Lower lobe of right lung (tissue), 2 donors: ENCODE measurements at regions not wholly inside any gene's neighbourhood (a gene's known extent, or its start where the extent isn't known, plus 50 kb on each side); places are given as distances from the start of the nearest gene placed in this dataset.
A peak's percentile ranks its signal among the peaks of the same experiment; 100 is the strongest.
"Not testable (repeated sequence)": the region's sequence is repeated elsewhere in the genome, so short reads cannot be mapped to it uniquely, and the experiment has no call there.

Experiments used
- ATAC-seq, 2 donors: fragments of 200-7000 bp; cut with Tn5 transposase; one replicate each; pipeline ENCODE4 v1.9.1; 2020 to 2022; ENCODE audit warnings: mild to moderate bottlenecking in 2 of 2, moderate library complexity in 2 of 2
- DNase-seq: peaks from one replicate; pipeline ENCODE4 v3.0.0-alpha.2; 2020
- H3K27ac ChIP-seq: fragments of 200-600 bp; one replicate; pipeline ENCODE4 v1.8.0; 2022
- H3K27me3 ChIP-seq: fragments of 200-600 bp; one replicate; pipeline ENCODE4 v1.8.0; 2022; ENCODE audit warnings: low read depth
- H3K36me3 ChIP-seq: fragments of 200-600 bp; one replicate; pipeline ENCODE4 v1.8.0; 2022; ENCODE audit warnings: mild to moderate bottlenecking
- H3K4me1 ChIP-seq: fragments of 200-600 bp; one replicate; pipeline ENCODE4 v1.8.0; 2022
- H3K4me3 ChIP-seq: fragments of 200-600 bp; one replicate; pipeline ENCODE4 v1.8.0; 2022; ENCODE audit warnings: mild to moderate bottlenecking
- H3K9me3 ChIP-seq: fragments of 200-600 bp; one replicate; pipeline ENCODE4 v1.8.0; 2022
- intact Hi-C: fragments of 100-400 bp; cut with DNase I; formaldehyde crosslinking; loops from one replicate; pipeline ENCODE4 v1.11.0; 2022
- TF ChIP-seq, protein P1 (sequence below): fragments of 200-600 bp; IDR thresholded peaks from one replicate; pipeline ENCODE4 v1.8.0; 2022; ENCODE audit warnings: antibody characterized with exemption, mild to moderate bottlenecking
- donor health status: DM: no; HTN: yes; CAD: no; lungs with severe emphysema.

DNA sequence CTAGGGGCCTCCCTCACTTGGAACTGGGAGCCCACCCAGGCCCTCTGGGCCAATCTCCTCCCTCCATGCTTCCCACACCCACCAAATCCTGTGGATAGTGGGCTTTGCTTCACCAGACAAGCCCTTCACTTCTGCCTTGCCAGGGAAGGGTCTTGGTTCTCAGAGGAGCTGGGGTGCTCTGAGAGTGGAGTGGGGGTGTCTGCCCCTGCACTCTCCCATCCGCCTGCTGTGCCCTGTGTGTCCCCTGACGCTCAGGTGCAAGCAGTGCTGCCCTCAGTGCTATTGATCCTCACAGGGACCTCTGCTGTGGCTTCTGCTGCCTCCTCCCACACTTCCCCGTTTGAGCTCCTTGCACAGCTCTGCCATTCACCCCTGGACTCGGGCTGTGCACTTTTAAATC lies 117.3 kb upstream of the NKX1-1 start:
- peaks cover 38% of the 10 kb centered on the region for H3K27me3 ChIP-seq
- intact Hi-C loops: no loop called here
- ATAC-seq: no peak

DNA sequence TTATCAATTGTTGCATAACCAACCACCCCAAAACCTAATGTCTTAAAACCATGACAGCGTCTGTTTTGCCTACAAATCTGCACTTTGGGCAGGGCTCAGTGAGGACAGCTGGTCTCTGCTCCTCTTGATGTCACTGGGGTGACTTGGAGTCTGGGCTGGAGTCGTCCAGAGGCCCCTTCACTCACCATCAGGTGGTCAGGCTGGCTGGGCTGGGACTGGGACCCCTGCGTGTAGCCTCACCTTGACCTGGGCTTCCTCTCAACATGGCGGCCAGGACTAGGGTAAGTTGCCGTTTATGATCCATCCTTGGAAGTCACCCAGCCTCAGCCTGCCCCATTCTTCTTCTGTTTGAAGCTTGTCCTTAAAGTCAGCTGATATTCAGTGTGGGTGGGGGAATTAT lies 116.8 kb upstream of the NKX1-1 start:
- no peak overlapping the region for H3K27ac ChIP-seq
- H3K4me3 ChIP-seq: no peak overlapping the region
- ATAC-seq (no peak), DNase-seq (peak; percentile 34)
- peaks cover 42% of the 10 kb centered on the region for H3K27me3 ChIP-seq
- TF ChIP-seq, protein P1, sequence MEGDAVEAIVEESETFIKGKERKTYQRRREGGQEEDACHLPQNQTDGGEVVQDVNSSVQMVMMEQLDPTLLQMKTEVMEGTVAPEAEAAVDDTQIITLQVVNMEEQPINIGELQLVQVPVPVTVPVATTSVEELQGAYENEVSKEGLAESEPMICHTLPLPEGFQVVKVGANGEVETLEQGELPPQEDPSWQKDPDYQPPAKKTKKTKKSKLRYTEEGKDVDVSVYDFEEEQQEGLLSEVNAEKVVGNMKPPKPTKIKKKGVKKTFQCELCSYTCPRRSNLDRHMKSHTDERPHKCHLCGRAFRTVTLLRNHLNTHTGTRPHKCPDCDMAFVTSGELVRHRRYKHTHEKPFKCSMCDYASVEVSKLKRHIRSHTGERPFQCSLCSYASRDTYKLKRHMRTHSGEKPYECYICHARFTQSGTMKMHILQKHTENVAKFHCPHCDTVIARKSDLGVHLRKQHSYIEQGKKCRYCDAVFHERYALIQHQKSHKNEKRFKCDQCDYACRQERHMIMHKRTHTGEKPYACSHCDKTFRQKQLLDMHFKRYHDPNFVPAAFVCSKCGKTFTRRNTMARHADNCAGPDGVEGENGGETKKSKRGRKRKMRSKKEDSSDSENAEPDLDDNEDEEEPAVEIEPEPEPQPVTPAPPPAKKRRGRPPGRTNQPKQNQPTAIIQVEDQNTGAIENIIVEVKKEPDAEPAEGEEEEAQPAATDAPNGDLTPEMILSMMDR: no peak
- H3K9me3 ChIP-seq: no peaks in the 10 kb centered on the region
- intact Hi-C loops: no loop called here
- H3K36me3 ChIP-seq: no peaks in the 10 kb centered on the region
- peaks cover 5% of the 10 kb centered on the region for H3K4me1 ChIP-seq

More for the DNA sequence above, 117.3 kb upstream of the NKX1-1 start:
- Histone ChIP-seq H3K27ac (no peak overlapping the region), H3K9me3 (no peaks in the 10 kb centered on the region), H3K36me3 (no peaks in the 10 kb centered on the region), H3K4me3 (no peak overlapping the region), H3K4me1 (peaks cover 5% of the 10 kb centered on the region)
- peak; percentile 20 for DNase-seq
- TF ChIP-seq, protein P1: no peak

DNA sequence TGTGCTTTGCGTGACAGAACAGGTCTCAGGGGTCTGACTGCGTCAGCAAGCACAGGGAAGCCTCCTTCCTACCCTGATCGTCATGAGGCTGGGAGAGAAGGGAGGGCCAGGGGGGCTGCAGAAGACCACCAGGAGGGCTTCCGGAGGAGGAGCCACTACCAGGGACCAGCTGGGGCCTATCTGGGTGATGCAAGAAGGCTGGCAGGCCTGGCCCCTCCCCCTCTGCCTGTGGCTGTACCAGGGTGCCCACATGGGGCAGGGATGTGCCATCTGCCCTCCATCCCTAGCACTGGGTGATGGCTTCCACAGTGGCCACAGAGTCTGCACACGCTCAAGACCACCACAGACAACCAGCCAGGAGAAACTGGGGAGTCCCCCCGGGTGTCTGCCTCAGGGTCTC lies 116.4 kb upstream of the NKX1-1 start:
- no peak for ATAC-seq
- intact Hi-C loops: no loop called here

DNA sequence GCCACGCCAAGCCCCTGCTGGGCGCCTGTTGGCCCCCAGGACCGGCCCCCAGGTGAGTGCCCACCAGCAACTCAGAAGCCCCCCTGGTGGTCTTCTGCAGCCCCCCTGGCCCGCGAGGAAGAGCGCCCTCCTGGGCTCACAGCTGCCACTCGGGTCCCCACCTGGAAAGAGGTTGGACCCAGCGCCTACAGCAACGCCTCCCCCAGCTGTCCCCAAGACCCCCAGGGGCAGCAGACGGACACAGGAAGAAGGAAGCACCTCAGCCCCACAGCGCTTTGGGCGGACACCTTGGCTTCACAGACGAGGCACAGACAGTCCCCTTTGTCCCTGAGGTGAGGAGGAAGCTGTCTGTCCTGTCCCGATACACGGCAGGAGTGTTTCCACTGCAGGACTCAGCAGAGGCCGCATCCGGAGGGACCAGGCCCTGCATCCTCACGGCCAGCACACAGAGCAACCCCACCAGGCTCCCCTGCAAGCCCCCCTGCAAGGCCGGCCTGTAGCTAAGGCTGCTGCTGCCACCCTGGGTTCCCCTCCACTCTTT lies 115.6 kb upstream of the NKX1-1 start:
- DNase-seq: peak; percentile 20
- H3K4me3 ChIP-seq: no peak overlapping the region
- H3K27me3 ChIP-seq: peaks cover 52% of the 10 kb centered on the region
- H3K27ac ChIP-seq: no peak overlapping the region
- no peaks in the 10 kb centered on the region for H3K36me3 ChIP-seq
- no peaks in the 10 kb centered on the region for H3K9me3 ChIP-seq
- TF ChIP-seq, protein P1: no peak
- no peak for ATAC-seq
- intact Hi-C loops: no loop called here
- H3K4me1 ChIP-seq: peaks cover 5% of the 10 kb centered on the region

More for the DNA sequence above, 116.4 kb upstream of the NKX1-1 start:
- TF ChIP-seq, protein P1: no peak
- Histone ChIP-seq H3K27me3 (peaks cover 46% of the 10 kb centered on the region), H3K36me3 (no peaks in the 10 kb centered on the region), H3K9me3 (no peaks in the 10 kb centered on the region), H3K4me3 (no peak overlapping the region), H3K27ac (no peak overlapping the region), H3K4me1 (peaks cover 5% of the 10 kb centered on the region)
- peak; percentile 41 for DNase-seq

GRCh38 chr4:1520795-1521576 lies 114.7 kb upstream of the NKX1-1 start:
- peak overlapping the region; percentile 43 for H3K4me3 ChIP-seq
- intact Hi-C loops, H3K4me1 ChIP-seq, H3K9me3 ChIP-seq, H3K27ac ChIP-seq, H3K36me3 ChIP-seq: not testable (repeated sequence)
- ATAC-seq: peak; percentile 33 to 71
- H3K27me3 ChIP-seq: peaks cover 58% of the 10 kb centered on the region
- DNase-seq: peak; percentile 45
